ENCODE measurements at regions not wholly inside any gene's neighbourhood (a gene's known extent, or its start where the extent isn't known, plus 50 kb on each side); places are given as distances from the start of the nearest gene placed in this dataset.

GRCh38 chr1:185676969-185677368 lies 57.2 kb upstream of the HMCN1 start:
- 0% methylated on average over 1 of the region's 1 CpG for WGBS (ENCODE audit: low lambda C conversion rate)
- Histone ChIP-seq H3K27me3 (ENCODE audit: control insufficient read depth in 1 of 2, insufficient read depth in 2 of 2, low read length in 2 of 2) (peaks cover 1 to 25% of the 10 kb centered on the region in 2 experiments; a peak in 3 of 5 replicates), H3K9ac (ENCODE audit: insufficient read depth, low read depth, low read length) (no peak overlapping the region), H3K27ac (ENCODE audit: extremely low read length, insufficient read depth, low read length) (no peak overlapping the region), H3K4me3 (replicated peaks in 1 of 3; ENCODE audit: insufficient read depth in 1 of 3, low read depth in 2 of 3, low read length in 3 of 3) (no peak overlapping the region), H3K79me2 (ENCODE audit: insufficient read depth, low read length) (no peaks in the 10 kb centered on the region), H3K36me3 (replicated peaks in 1 of 2; ENCODE audit: control insufficient read depth in 1 of 2, insufficient read depth in 2 of 2, low read length in 2 of 2) (no peaks in the 10 kb centered on the region), H2AFZ (ENCODE audit: low read length) (no peak overlapping the region), H3K4me1 (ENCODE audit: insufficient read depth, low read length) (peaks cover 39% of the 10 kb centered on the region), H3K4me2 (ENCODE audit: low read depth, low read length) (no peak overlapping the region), H4K20me1 (ENCODE audit: insufficient read depth, low read length) (no peaks in the 10 kb centered on the region), H3K9me3 (ENCODE audit: low read length) (no peaks in the 10 kb centered on the region)
- TF ChIP-seq ZNF446 (CRISPR knock-in tag; IDR thresholded peaks at IDR 0.05) (no peak), EEA1 (CRISPR knock-in tag; IDR thresholded peaks at IDR 0.05; ENCODE audit: borderline replicate concordance) (no peak), KAT2B (IDR thresholded peaks at IDR 0.05; ENCODE audit: borderline replicate concordance, low read depth, low read length) (no peak)
- ChIA-PET POLR2A (no interaction called here), CTCF (ENCODE audit: low intra/inter-chr PET ratio, low total read pairs) (no interaction called here)
- BruUV-seq (replicated peaks) = no TSS peak
- ATAC-seq = no peak
- DNase-seq (ENCODE audit: low spot score) = no peak
- FAIRE-seq = no peak
- in situ Hi-C loops (cut with HindIII; ENCODE audit: extremely low pct_ligation_motif_present, low pct_unique_long_range_greater_than_20kb) = loop anchor here (25.0 kb wide), 1 partner anchor 865 kb away; no protein-coding TSS in a partner anchor
- intact Hi-C loops (cut with micrococcal nuclease; ENCODE audit: unreplicated experiment) = no loop called here

DNA sequence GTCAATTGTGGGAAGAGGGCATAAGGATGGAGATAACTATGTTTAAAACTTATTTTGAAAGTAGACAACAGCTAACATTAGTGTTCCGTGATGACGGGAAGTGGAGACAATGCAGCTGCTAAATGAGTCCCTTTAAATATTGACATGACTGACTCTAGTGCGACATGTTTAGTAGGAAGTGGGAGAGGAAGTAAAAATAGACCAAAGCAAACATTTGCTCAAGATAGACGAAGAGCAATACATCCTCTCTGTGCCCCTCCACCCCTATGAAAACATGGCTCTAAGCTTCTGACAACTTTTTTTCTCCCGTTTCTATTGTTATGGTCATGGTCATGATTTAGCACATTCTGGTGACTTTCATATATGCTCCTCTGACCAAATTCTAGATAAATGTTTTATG lies 60.0 kb upstream of the HMCN1 start:
- BruUV-seq (replicated peaks) = no TSS peak
- peak; percentile 99 for ATAC-seq
- WGBS (ENCODE audit: low lambda C conversion rate) = 2% methylated on average over 5 of the region's 5 CpGs
- DNase-seq (ENCODE audit: low spot score) = peak; percentile 92
- in situ Hi-C loops (cut with HindIII; ENCODE audit: extremely low pct_ligation_motif_present, low pct_unique_long_range_greater_than_20kb) (no loop called here), intact Hi-C loops (cut with micrococcal nuclease; ENCODE audit: unreplicated experiment) (no loop called here)
- Histone ChIP-seq H3K4me1 (ENCODE audit: insufficient read depth, low read length) (peaks cover 31% of the 10 kb centered on the region), H3K4me3 (replicated peaks in 1 of 3; ENCODE audit: insufficient read depth in 1 of 3, low read depth in 2 of 3, low read length in 3 of 3) (peak overlapping the region in 1 of 3 experiments; percentile 7; a peak in 1 of 6 replicates), H4K20me1 (ENCODE audit: insufficient read depth, low read length) (no peaks in the 10 kb centered on the region), H3K27me3 (ENCODE audit: control insufficient read depth in 1 of 2, insufficient read depth in 2 of 2, low read length in 2 of 2) (peaks cover 1 to 31% of the 10 kb centered on the region in 2 experiments; a peak in 2 of 5 replicates), H3K36me3 (replicated peaks in 1 of 2; ENCODE audit: control insufficient read depth in 1 of 2, insufficient read depth in 2 of 2, low read length in 2 of 2) (no peaks in the 10 kb centered on the region), H2AFZ (ENCODE audit: low read length) (no peak overlapping the region), H3K27ac (ENCODE audit: extremely low read length, insufficient read depth, low read length) (no peak overlapping the region), H3K4me2 (ENCODE audit: low read depth, low read length) (peak overlapping the region; percentile 55), H3K9me3 (ENCODE audit: low read length) (no peaks in the 10 kb centered on the region), H3K9ac (ENCODE audit: insufficient read depth, low read depth, low read length) (no peak overlapping the region), H3K79me2 (ENCODE audit: insufficient read depth, low read length) (no peaks in the 10 kb centered on the region)
- peak; percentile 83 for FAIRE-seq
- CTCF ChIA-PET (ENCODE audit: low intra/inter-chr PET ratio, low total read pairs) = no interaction called here
- POLR2A ChIA-PET = no interaction called here
- TF ChIP-seq ELF3 (CRISPR knock-in tag; IDR thresholded peaks at IDR 0.05) (peak; percentile 98), TRAFD1 (CRISPR knock-in tag; IDR thresholded peaks at IDR 0.05; ENCODE audit: borderline replicate concordance) (no peak), ZNF251 (CRISPR knock-in tag; IDR thresholded peaks at IDR 0.05) (no peak), ZFAT (CRISPR knock-in tag; conservative IDR thresholded peaks at IDR 0.05) (no peak), NR1H2 (CRISPR knock-in tag; IDR thresholded peaks at IDR 0.05; ENCODE audit: borderline replicate concordance, low read depth) (no peak), ZBTB39 (CRISPR knock-in tag; IDR thresholded peaks at IDR 0.05) (no peak), ZFX (CRISPR knock-in tag; IDR thresholded peaks at IDR 0.05; ENCODE audit: low read depth) (no peak), ZFP1 (CRISPR knock-in tag; IDR thresholded peaks at IDR 0.05) (peak; percentile 61; the same call in 1 of the 2 replicates), SP140L (CRISPR knock-in tag; IDR thresholded peaks at IDR 0.05; ENCODE audit: borderline replicate concordance) (no peak), NONO (IDR thresholded peaks at IDR 0.05) (no peak), NONO (CRISPR knock-in tag; conservative IDR thresholded peaks at IDR 0.05) (peak; percentile 63; the same call in 1 of the 2 replicates), FOXM1 (CRISPR knock-in tag; IDR thresholded peaks at IDR 0.05) (no peak)
- TF ChIP-seq, protein P1, sequence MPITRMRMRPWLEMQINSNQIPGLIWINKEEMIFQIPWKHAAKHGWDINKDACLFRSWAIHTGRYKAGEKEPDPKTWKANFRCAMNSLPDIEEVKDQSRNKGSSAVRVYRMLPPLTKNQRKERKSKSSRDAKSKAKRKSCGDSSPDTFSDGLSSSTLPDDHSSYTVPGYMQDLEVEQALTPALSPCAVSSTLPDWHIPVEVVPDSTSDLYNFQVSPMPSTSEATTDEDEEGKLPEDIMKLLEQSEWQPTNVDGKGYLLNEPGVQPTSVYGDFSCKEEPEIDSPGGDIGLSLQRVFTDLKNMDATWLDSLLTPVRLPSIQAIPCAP (CRISPR knock-in tag; IDR thresholded peaks at IDR 0.05; ENCODE audit: low read depth) = no peak
